HG03565 (cell line): ENCODE measurements at regions not wholly inside any gene's neighbourhood (a gene's known extent, or its start where the extent isn't known, plus 50 kb on each side); places are given as distances from the start of the nearest gene placed in this dataset.
"Not testable (repeated sequence)": the region's sequence is repeated elsewhere in the genome, so short reads cannot be mapped to it uniquely, and the experiment has no call there.

Experiments used
- ATAC-seq: cut with Tn5 transposase; IDR thresholded peaks from one replicate; pipeline ENCODE4 v1.9.1; 2021; ENCODE audit warnings: mild to moderate bottlenecking, moderate library complexity; ENCODE audit not compliant: unreplicated experiment

DNA sequence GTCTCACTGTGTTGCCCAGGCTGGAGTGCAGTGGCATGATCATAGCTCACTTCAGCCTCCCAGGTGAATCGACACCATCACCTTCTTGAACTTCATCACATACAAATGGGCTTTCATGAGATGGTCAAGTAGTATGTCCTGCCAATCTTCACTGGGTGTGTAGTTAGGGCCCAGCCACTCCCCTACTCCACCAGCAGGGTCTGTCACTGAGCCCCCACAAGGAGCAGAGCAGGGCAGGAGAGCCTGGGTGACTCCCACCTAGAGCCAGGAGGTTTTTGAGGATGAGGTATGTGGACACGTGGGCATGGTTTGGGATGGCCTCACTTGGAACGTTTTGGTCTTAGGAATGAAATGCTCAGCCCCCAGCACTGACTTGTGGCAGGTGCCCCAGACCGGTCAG, 4037.7 kb upstream of the TPTE start:
- ATAC-seq: not testable (repeated sequence)

- ATAC-seq: not testable (repeated sequence)
These were observed 4034.6 kb upstream of the TPTE start for GRCh38 chr21:6486821-6487220.

GRCh38 chr21:6492691-6493090, 4028.7 kb upstream of the TPTE start:
- ATAC-seq: not testable (repeated sequence)

DNA sequence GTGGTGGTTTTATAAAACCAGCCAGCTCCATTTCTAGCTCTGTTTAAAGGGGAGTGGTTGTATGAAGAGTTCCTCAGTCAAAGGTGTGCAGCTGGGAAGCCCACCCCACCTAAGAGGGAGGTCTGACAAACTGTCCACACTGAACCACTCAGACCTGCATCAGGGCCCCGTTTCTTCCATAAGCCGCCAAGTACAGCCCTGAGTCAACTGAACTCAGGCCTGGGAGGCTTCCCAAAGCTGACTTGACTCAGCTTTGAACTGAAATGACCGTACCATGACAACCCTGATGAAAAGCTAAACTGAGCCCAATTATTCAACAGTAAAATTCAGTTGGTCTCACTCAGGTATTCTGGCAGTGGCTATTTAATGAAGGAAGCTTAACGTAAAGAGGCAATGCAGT, 4027.4 kb upstream of the TPTE start:
- ATAC-seq: not testable (repeated sequence)

- ATAC-seq: not testable (repeated sequence)
These were observed 4025.0 kb upstream of the TPTE start for GRCh38 chr21:6496356-6496755.

GRCh38 chr21:6498716-6499115, 4022.7 kb upstream of the TPTE start:
- ATAC-seq: peak; percentile 9

DNA sequence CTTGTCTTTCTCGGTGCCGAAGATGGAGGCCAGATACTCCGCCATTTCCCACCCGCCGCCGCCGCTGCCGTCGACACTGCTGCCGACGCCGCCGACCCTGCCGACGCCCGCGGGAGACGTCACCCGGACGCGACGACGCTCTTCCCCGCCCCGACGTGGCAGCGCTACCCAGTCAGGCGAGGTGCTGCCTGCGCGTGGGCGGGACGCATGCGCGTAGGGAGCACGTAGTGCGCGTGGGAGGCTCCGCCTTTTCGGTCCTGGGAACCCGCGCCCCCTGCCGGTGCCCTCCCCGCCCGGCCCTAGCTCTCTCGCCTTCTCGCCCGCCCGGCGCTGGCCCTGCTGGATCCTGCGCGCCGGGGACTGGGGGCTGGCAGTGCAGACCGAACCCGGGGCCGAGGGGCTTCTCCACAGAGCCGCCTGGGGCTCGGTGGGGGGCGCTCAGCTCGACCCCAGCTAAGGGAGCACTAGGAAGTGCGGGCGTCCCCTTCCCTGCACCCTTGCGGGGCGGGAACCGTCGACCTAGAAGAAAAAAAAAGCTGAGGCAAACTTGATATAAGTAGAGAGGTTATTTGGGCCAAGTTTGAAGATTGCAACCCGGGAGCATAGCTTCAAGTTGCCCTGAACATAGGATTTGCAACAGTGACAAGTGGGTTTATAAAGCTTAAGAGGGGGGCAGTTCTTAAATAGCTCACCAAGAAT, 4022.1 kb upstream of the TPTE start:
- peak; percentile 59 for ATAC-seq

GRCh38 chr21:6499866-6500265, 4021.5 kb upstream of the TPTE start:
- not testable (repeated sequence) for ATAC-seq

GRCh38 chr21:6500681-6501080, 4020.7 kb upstream of the TPTE start:
- not testable (repeated sequence) for ATAC-seq

DNA sequence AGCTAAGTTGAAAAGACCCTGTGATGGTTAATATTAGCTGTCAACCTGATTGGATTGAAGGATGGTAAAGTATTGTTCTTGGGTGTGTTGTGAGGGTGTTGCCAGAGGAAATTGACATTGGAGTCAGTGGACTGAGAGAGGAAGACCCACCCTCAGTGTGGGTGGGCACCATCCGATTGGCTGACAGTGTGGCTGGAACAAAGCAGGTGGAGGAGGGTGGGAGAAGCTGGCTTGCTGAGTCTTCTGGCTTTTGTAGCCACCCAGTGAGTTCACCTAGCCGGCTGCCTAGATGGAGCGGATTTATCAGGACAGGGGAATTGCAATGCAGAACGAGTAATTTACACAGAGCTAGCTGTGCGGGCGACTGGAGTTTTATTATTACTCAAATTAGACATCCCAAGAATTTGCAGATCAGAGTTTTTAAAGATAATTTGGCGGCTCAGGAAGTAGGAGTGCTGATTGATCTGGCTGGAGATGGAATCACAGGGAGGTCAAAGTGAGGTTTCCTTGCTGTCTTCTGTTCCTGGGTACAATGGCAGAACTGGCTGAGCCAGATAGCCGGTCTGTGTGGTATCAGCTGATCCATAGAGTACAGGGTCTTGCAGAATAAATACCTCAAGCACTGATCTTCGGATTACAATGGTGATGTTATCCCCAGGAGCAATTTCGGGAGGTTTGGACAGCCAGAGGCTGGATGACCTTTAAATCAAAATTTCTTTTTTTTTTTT, 4015.1 kb upstream of the TPTE start:
- not testable (repeated sequence) for ATAC-seq

GRCh38 chr21:6507632-6508031, 4013.8 kb upstream of the TPTE start:
- ATAC-seq: not testable (repeated sequence)

DNA sequence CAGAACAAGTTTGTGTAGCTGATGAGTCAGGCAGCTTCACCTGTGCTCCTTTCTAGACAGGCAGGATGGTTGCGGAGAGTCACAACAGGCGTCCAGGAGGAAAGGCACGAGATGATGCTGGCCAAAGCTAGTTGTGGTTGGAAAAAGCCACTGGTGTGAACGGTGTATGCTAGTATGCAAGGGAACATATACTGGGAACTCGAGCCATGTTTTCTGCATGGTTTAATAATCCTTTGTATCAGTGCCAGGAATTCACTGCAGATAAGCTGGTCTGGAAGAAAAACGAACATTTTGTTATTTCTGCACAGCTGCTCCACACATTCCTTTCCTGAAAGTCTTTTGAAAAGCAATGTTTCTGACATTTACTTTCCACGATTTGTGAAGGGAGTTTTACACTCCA, 3999.6 kb upstream of the TPTE start:
- not testable (repeated sequence) for ATAC-seq

DNA sequence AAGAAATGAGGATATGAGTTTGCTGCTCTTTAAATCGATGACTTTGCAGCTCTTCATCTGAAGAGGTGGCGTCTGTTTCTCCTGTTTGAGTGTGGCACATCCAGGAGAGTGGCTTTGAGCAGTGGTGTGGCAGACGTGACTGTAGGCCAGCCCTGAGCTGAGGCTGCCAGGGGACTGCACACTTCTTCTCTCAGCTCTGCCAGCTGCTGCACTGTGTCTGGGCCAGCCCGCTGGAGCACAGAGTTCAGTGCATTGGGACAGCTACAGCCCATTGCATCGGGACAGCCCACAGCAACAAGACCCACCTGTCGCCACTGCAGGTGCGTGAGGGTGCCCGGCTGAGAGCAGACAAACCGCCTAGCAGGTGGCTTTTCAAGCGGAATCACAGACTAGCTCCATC, 3995.2 kb upstream of the TPTE start:
- not testable (repeated sequence) for ATAC-seq

DNA sequence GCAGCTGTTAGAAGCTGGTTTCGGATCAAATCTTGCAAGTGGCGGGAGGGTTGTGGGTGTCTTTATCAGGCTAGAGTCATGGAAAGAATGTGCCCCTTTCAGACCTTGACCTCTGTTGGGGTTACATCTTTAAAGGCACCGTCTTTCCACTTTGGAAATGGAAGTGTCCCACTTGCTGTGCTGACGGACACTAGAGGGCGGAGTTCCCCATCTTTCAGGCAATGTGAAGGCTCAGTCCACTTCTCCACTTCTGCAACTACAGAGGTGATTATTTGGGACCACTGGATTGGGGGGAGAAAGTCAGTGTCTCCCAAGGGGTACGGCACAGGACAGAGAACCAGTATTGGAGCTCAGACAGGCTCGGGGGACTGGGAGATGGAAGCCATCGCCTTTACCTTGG, 3990.7 kb upstream of the TPTE start:
- not testable (repeated sequence) for ATAC-seq

DNA sequence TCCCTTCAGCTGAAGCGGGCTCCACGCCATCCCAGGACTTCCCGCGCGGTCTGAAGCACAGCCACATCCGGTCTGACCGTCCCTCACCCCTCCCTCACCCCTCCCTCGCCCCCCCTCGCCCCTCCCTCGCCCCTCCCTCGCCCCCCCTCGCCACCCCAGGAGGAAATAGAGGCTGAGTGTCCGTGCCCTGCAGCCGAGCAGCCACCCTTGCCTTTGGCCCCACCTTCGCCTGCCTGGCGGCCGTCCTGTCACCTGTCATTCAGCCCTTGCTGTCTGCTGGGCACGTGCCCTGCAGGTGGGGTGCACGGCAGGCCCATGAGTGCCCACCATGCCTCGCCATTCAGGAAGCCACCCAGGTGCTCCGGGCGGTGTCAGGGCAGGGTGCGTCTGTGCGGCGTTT, 3988.1 kb upstream of the TPTE start:
- ATAC-seq: not testable (repeated sequence)

GRCh38 chr21:6538320-6538719, 3983.1 kb upstream of the TPTE start:
- not testable (repeated sequence) for ATAC-seq

DNA sequence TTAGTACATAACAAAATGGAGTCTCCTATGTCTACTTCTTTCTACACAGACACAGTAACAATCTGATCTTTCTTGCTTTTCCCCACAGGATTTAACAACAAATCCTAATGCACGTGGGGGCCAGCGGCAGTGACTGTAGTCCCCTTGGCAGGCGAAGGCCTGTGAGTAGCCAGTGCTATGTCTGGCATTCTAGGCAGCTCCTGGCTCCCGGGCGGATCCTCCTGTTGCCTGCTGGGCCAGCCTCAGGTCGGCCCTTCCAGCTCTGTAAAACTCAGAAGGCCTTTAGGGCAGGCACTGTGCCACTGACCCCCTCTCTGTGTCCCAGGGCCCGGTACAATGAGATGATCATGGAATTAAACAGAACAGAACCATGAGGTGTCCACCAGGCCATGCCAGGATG, 3981.7 kb upstream of the TPTE start:
- ATAC-seq: not testable (repeated sequence)

GRCh38 chr21:6541036-6541435, 3980.3 kb upstream of the TPTE start:
- not testable (repeated sequence) for ATAC-seq

GRCh38 chr21:6545288-6545687, 3976.1 kb upstream of the TPTE start:
- not testable (repeated sequence) for ATAC-seq

GRCh38 chr21:6551045-6551444, 3970.3 kb upstream of the TPTE start:
- not testable (repeated sequence) for ATAC-seq

- not testable (repeated sequence) for ATAC-seq
These were observed 3967.6 kb upstream of the TPTE start for GRCh38 chr21:6553505-6554376.
